Breast epithelium (tissue), 3 donors: ENCODE measurements at regions not wholly inside any gene's neighbourhood (a gene's known extent, or its start where the extent isn't known, plus 50 kb on each side); places are given as distances from the start of the nearest gene placed in this dataset.
"Not testable (repeated sequence)": the region's sequence is repeated elsewhere in the genome, so short reads cannot be mapped to it uniquely, and the experiment has no call there.

Experiments
- CTCF ChIP-seq, 3 donors: fragments of 450-650 bp; IDR thresholded peaks; one replicate each; pipeline ENCODE4 v1.5.1; 2016 to 2017; ENCODE audit warnings: antibody characterized with exemption in 3 of 3, mild to moderate bottlenecking in 3 of 3, moderate library complexity in 3 of 3
- POLR2A ChIP-seq: fragments of 450-650 bp; IDR thresholded peaks from one replicate; pipeline ENCODE4 v1.6.1; 2016; ENCODE audit warnings: antibody characterized with exemption, mild to moderate bottlenecking, moderate library complexity

DNA sequence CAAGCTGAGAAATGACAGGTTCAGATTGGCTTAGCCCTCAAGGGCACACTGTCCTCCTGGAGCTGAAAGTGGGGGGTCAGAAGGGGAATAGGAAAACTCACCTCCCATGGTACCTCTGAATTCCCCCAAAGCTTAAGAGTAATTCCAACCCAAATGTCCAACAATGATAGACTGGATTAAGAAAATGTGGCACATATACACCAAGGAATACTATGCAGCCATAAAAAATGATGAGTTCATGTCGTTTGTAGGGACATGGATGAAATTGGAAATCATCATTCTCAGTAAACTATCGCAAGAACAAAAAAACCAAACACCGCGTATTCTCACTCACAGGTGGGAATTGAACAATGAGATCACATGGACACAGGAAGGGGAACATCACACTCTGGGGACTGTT is 173.6 kb upstream of the PDE10A start:
- not testable (repeated sequence) for TF ChIP-seq CTCF (IDR thresholded peaks at IDR 0.05); POLR2A
